DMS79 (cell line): ENCODE measurements at regions not wholly inside any gene's neighbourhood (a gene's known extent, or its start where the extent isn't known, plus 50 kb on each side); places are given as distances from the start of the nearest gene placed in this dataset.
"Not testable (repeated sequence)": the region's sequence is repeated elsewhere in the genome, so short reads cannot be mapped to it uniquely, and the experiment has no call there.

Experiments used
- DNase-seq: peaks from one replicate; lab custom pipeline; 2025; lab: John Stamatoyannopoulos, UW

GRCh38 chr1:96598416-96599168, 123.0 kb upstream of the PTBP2 start:
- DNase-seq = no peak

- DNase-seq = not testable (repeated sequence)
Observed at GRCh38 chr1:96604620-96605019, 117.0 kb upstream of the PTBP2 start.

DNA sequence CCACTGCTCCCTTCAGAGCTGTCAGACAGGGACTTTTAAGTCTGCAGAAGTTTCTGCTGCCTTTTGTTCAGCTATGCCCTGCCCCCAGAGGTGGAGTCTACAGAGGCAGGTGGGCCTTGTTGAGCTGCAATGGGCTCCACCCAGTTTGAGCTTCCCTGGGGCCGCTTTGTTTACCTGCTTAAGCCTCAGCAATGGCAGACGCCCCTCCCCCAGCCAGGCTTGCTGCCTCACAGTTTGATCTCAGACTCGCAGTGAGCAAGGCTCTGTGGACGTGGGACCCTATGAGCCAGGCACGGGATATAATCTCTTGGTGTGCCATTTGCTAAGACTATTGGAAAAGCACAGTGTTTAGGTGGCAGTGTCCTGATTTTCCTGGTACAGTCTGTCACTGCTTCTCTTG, 104.2 kb upstream of the PTBP2 start:
- DNase-seq = not testable (repeated sequence)

- no peak for DNase-seq
Observed at GRCh38 chr1:96632045-96632664, 89.4 kb upstream of the PTBP2 start.

- no peak for DNase-seq
Observed at GRCh38 chr1:96633695-96634094, 87.9 kb upstream of the PTBP2 start.

GRCh38 chr1:96634883-96635282, 86.7 kb upstream of the PTBP2 start:
- DNase-seq = no peak

DNA sequence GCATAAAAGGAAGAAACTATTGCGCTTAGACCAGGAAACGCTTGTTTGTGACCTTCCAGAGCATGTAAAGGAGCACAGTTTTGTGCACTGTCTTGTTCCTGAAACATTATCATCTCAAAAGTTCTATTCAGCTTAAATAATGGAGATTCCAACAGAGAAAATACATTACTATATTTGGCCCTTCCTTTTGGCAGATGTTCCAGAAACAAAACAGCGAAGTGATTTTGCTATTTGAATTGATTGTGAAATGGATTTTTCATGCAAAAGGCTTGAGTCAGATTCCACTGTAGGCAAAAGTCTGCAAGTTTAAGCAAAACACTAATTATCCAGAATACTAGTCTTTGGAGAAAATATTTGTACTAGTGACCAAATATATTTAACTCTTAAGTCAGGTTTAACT, 80.3 kb upstream of the PTBP2 start:
- no peak for DNase-seq

DNA sequence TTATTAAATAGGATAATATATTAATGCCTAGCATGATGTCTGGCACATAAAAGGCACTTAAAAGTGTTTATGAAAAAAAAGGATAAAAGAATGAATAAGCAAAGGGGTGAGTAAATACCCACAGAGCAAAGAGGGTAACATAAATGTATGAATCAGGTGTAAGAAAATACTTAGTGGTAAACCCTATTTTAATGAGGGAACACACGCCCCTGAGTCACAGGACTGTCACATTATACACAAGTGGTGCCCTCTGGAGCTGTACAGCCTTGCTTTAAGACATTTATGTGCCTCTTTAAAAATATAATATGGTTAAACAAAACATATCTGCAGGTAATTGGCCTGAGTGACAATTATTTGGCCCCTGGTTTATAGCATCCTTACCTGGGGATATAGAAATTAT, 78.1 kb upstream of the PTBP2 start:
- DNase-seq = no peak

GRCh38 chr1:96649301-96649700, 72.3 kb upstream of the PTBP2 start:
- no peak for DNase-seq

GRCh38 chr1:96651517-96651916, 70.1 kb upstream of the PTBP2 start:
- no peak for DNase-seq

DNA sequence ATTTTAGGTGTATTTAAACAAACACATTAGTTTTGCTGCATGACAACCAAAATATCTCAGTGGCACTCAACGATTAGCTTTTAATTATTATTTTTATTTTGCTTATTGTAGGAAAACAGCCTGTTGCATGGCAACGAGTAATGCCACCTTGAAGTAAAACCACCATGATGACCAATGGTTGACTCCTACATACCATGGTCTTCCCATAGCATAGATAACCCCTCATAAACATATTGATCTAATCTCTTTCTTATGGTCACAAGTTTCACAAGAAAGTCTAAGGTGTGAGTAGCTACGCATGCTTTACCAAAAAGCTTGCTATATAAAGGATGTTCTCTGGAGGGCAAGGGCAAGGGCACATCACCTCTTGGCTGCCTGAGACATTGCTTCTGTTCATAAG, 61.5 kb upstream of the PTBP2 start:
- DNase-seq = no peak

GRCh38 chr1:96660503-96660902, 61.1 kb upstream of the PTBP2 start:
- peak; percentile 62 for DNase-seq
